ENCODE measurements at regions not wholly inside any gene's neighbourhood (a gene's known extent, or its start where the extent isn't known, plus 50 kb on each side); places are given as distances from the start of the nearest gene placed in this dataset.

GRCh38 chr16:47781673-47782072 lies 320.5 kb downstream of the PHKB start:
- no peak for TF ChIP-seq CTCF (IDR thresholded peaks at IDR 0.05)
- Mint-ChIP-seq H3K27me3 (ENCODE audit: unreplicated experiment) (peaks cover 17% of the 10 kb centered on the region), H3K9me3 (ENCODE audit: unreplicated experiment) (no peaks in the 10 kb centered on the region), H3K36me3 (ENCODE audit: unreplicated experiment) (no peaks in the 10 kb centered on the region), H3K4me3 (ENCODE audit: unreplicated experiment) (no peak overlapping the region), H3K27ac (ENCODE audit: unreplicated experiment) (no peak overlapping the region), H3K4me1 (ENCODE audit: unreplicated experiment) (peaks cover 9% of the 10 kb centered on the region)
- no peak for DNase-seq (ENCODE audit: extremely low spot score, unreplicated experiment)

GRCh38 chr16:47780213-47780875 lies 319.2 kb downstream of the PHKB start:
- no peak for TF ChIP-seq CTCF (IDR thresholded peaks at IDR 0.05)
- Mint-ChIP-seq H3K4me3 (ENCODE audit: unreplicated experiment) (no peak overlapping the region), H3K9me3 (ENCODE audit: unreplicated experiment) (no peaks in the 10 kb centered on the region), H3K36me3 (ENCODE audit: unreplicated experiment) (no peaks in the 10 kb centered on the region), H3K27ac (ENCODE audit: unreplicated experiment) (no peak overlapping the region), H3K4me1 (ENCODE audit: unreplicated experiment) (peaks cover 9% of the 10 kb centered on the region), H3K27me3 (ENCODE audit: unreplicated experiment) (peaks cover 12% of the 10 kb centered on the region)
- no peak for DNase-seq (ENCODE audit: extremely low spot score, unreplicated experiment)

GRCh38 chr16:47779201-47780016 lies 318.3 kb downstream of the PHKB start:
- peak overlapping the region; percentile 12 for H3K4me3 Mint-ChIP-seq (ENCODE audit: unreplicated experiment)
- no peaks in the 10 kb centered on the region for H3K36me3 Mint-ChIP-seq (ENCODE audit: unreplicated experiment)
- H3K9me3 Mint-ChIP-seq (ENCODE audit: unreplicated experiment), result no peaks in the 10 kb centered on the region
- H3K4me1 Mint-ChIP-seq (ENCODE audit: unreplicated experiment), result peaks cover 9% of the 10 kb centered on the region
- no peak for DNase-seq (ENCODE audit: extremely low spot score, unreplicated experiment)
- TF ChIP-seq CTCF (IDR thresholded peaks at IDR 0.05), result no peak
- peaks cover 12% of the 10 kb centered on the region for H3K27me3 Mint-ChIP-seq (ENCODE audit: unreplicated experiment)
- H3K27ac Mint-ChIP-seq (ENCODE audit: unreplicated experiment), result no peak overlapping the region

- Mint-ChIP-seq H3K36me3 (ENCODE audit: unreplicated experiment) (no peaks in the 10 kb centered on the region), H3K4me3 (ENCODE audit: unreplicated experiment) (no peak overlapping the region), H3K27ac (ENCODE audit: unreplicated experiment) (no peak overlapping the region), H3K4me1 (ENCODE audit: unreplicated experiment) (peaks cover 9% of the 10 kb centered on the region), H3K9me3 (ENCODE audit: unreplicated experiment) (no peaks in the 10 kb centered on the region), H3K27me3 (ENCODE audit: unreplicated experiment) (peaks cover 8% of the 10 kb centered on the region)
- DNase-seq (ENCODE audit: extremely low spot score, unreplicated experiment), result no peak
- TF ChIP-seq CTCF (IDR thresholded peaks at IDR 0.05), result no peak
Observed at GRCh38 chr16:47778106-47778801, 317.1 kb downstream of the PHKB start.

- H3K27ac Mint-ChIP-seq (ENCODE audit: unreplicated experiment), result no peak overlapping the region
- DNase-seq (ENCODE audit: extremely low spot score, unreplicated experiment), result no peak
- H3K9me3 Mint-ChIP-seq (ENCODE audit: unreplicated experiment), result no peaks in the 10 kb centered on the region
- TF ChIP-seq CTCF (IDR thresholded peaks at IDR 0.05), result no peak
- H3K36me3 Mint-ChIP-seq (ENCODE audit: unreplicated experiment), result no peaks in the 10 kb centered on the region
- H3K4me3 Mint-ChIP-seq (ENCODE audit: unreplicated experiment), result no peak overlapping the region
- H3K4me1 Mint-ChIP-seq (ENCODE audit: unreplicated experiment), result peaks cover 9% of the 10 kb centered on the region
- peaks cover 4% of the 10 kb centered on the region for H3K27me3 Mint-ChIP-seq (ENCODE audit: unreplicated experiment)
Observed at GRCh38 chr16:47777220-47777619, 316.1 kb downstream of the PHKB start.
